HepG2 (cell line): ENCODE measurements at regions not wholly inside any gene's neighbourhood (a gene's known extent, or its start where the extent isn't known, plus 50 kb on each side); places are given as distances from the start of the nearest gene placed in this dataset.
A peak's percentile ranks its signal among the peaks of the same experiment; 100 is the strongest.

Source experiments
- FUBP1 ChIP-seq: sonication (generic); formaldehyde crosslinking; IDR thresholded peaks from 2 replicates; pipeline ENCODE4 v1.5.1; 2020; ENCODE audit warnings: missing genetic modification reagents, mild to moderate bottlenecking, borderline replicate concordance
- HNRNPK ChIP-seq: fragments of 200-400 bp; formaldehyde crosslinking; IDR thresholded peaks from 2 replicates; pipeline ENCODE4 v1.6.1; 2018; ENCODE audit warnings: low read length, low read depth, moderate library complexity, mild to moderate bottlenecking; ENCODE audit not compliant: poor library complexity, severe bottlenecking
- ZC3H13 ChIP-seq: sonication (generic); formaldehyde crosslinking; IDR thresholded peaks from 2 replicates; pipeline ENCODE4 v1.8.1; 2023; ENCODE audit warnings: mild to moderate bottlenecking, missing genetic modification reagents, moderate library complexity
- ZNF484 ChIP-seq: sonication (generic); formaldehyde crosslinking; IDR thresholded peaks from 2 replicates; pipeline ENCODE4 v1.5.1; 2020; ENCODE audit warnings: mild to moderate bottlenecking, low read depth, missing genetic modification reagents, borderline replicate concordance
- ZNF556 ChIP-seq: sonication (generic); formaldehyde crosslinking; IDR thresholded peaks from 2 replicates; pipeline ENCODE4 v1.4.0; 2020; ENCODE audit warnings: mild to moderate bottlenecking, missing genetic modification reagents, borderline replicate concordance
- ZNF674 ChIP-seq: sonication (generic); formaldehyde crosslinking; IDR thresholded peaks from 2 replicates; pipeline ENCODE4 v1.5.0; 2020; ENCODE audit warnings: low read depth, mild to moderate bottlenecking, missing genetic modification reagents
- ZNF713 ChIP-seq: sonication (generic); formaldehyde crosslinking; IDR thresholded peaks from 2 replicates; pipeline ENCODE4 v1.4.0; 2020; ENCODE audit warnings: mild to moderate bottlenecking, missing genetic modification reagents
- ZNF879 ChIP-seq: sonication (generic); formaldehyde crosslinking; IDR thresholded peaks from 2 replicates; pipeline ENCODE4 v1.8.1; 2023; ENCODE audit warnings: missing genetic modification reagents
- TF ChIP-seq, protein P1 (sequence below): sonication (generic); formaldehyde crosslinking; IDR thresholded peaks from 2 replicates; pipeline ENCODE4 v1.4.0; 2020; ENCODE audit warnings: mild to moderate bottlenecking, missing genetic modification reagents
- TF ChIP-seq, protein P2 (sequence below): sonication (generic); formaldehyde crosslinking; IDR thresholded peaks from 2 replicates; pipeline ENCODE4 v1.4.0; 2020; ENCODE audit warnings: missing genetic modification reagents, borderline replicate concordance

- TF ChIP-seq, protein P1, sequence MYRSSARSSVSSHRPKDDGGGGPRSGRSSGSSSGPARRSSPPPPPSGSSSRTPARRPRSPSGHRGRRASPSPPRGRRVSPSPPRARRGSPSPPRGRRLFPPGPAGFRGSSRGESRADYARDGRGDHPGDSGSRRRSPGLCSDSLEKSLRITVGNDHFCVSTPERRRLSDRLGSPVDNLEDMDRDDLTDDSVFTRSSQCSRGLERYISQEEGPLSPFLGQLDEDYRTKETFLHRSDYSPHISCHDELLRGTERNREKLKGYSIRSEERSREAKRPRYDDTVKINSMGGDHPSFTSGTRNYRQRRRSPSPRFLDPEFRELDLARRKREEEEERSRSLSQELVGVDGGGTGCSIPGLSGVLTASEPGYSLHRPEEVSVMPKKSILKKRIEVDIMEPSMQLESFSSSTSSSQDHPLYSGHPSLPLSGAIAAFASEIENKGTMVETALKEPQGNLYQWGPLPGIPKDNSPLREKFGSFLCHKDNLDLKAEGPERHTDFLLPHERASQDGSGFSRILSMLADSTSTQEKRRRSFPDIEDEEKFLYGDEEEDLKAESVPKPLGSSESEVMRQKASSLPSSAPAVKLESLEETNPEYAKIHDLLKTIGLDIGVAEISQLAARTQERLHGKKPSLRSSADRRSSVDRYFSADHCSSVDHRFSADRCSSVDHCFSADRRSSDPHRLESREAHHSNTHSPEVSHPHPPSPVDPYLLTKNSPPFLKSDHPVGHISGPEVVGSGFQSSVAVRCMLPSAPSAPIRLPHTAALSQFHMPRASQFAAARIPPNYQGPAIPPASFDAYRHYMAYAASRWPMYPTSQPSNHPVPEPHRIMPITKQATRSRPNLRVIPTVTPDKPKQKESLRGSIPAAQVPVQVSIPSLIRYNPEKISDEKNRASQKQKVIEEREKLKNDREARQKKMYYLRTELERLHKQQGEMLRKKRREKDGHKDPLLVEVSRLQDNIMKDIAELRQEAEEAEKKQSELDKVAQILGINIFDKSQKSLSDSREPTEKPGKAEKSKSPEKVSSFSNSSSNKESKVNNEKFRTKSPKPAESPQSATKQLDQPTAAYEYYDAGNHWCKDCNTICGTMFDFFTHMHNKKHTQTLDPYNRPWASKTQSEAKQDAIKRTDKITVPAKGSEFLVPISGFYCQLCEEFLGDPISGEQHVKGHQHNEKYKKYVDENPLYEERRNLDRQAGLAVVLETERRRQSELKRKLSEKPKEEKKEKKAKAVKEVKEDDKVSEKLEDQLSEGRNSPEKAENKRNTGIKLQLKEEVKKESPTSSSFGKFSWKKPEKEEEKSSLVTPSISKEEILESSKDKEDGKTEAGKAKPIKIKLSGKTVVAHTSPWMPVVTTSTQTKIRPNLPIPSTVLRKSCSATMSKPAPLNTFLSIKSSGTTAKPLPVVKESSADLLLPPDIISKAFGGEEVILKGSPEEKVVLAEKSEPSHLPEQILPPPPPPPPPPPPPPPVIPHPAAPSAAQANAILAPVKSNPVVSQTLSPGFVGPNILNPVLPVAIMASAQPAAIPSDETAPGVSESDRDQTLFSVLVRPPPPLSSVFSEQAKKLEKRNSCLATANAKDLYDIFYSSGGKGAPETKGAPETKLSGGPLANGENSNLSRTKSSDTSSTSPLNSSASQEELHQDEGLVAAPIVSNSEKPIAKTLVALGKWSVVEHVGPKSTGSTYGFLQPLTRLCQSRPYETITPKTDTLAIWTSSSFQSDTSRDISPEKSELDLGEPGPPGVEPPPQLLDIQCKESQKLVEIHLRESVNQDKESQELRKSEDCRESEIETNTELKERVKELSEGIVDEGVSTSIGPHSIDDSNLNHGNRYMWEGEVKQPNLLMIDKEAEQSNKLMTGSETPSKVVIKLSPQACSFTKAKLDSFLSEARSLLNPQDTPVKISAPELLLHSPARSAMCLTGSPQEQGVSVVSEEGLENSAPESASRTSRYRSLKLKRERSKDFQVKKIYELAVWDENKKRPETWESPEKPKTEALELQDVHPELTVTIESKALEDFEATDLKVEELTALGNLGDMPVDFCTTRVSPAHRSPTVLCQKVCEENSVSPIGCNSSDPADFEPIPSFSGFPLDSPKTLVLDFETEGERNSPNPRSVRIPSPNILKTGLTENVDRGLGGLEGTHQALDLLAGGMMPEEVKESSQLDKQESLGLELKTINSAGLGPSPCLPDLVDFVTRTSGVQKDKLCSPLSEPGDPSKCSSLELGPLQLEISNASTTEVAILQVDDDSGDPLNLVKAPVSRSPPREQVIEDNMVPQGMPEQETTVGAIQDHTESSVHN (CRISPR knock-in tag), result no peak
- TF ChIP-seq ZC3H13 (no peak), ZNF713 (CRISPR knock-in tag) (no peak), HNRNPK (no peak), ZNF484 (CRISPR knock-in tag) (no peak), FUBP1 (CRISPR knock-in tag) (no peak), ZNF879 (CRISPR knock-in tag) (no peak), ZNF556 (CRISPR knock-in tag) (0 out of 2 replicates have a peak, but pooled peaks have one; percentile 32), ZNF674 (CRISPR knock-in tag) (no peak)
- TF ChIP-seq, protein P2, sequence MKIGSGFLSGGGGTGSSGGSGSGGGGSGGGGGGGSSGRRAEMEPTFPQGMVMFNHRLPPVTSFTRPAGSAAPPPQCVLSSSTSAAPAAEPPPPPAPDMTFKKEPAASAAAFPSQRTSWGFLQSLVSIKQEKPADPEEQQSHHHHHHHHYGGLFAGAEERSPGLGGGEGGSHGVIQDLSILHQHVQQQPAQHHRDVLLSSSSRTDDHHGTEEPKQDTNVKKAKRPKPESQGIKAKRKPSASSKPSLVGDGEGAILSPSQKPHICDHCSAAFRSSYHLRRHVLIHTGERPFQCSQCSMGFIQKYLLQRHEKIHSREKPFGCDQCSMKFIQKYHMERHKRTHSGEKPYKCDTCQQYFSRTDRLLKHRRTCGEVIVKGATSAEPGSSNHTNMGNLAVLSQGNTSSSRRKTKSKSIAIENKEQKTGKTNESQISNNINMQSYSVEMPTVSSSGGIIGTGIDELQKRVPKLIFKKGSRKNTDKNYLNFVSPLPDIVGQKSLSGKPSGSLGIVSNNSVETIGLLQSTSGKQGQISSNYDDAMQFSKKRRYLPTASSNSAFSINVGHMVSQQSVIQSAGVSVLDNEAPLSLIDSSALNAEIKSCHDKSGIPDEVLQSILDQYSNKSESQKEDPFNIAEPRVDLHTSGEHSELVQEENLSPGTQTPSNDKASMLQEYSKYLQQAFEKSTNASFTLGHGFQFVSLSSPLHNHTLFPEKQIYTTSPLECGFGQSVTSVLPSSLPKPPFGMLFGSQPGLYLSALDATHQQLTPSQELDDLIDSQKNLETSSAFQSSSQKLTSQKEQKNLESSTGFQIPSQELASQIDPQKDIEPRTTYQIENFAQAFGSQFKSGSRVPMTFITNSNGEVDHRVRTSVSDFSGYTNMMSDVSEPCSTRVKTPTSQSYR (CRISPR knock-in tag), result no peak
These were observed 142.0 kb upstream of the SOX4 start (continued) for GRCh38 chr6:21451546-21452013.
